ENCODE measurements at regions not wholly inside any gene's neighbourhood (a gene's known extent, or its start where the extent isn't known, plus 50 kb on each side); places are given as distances from the start of the nearest gene placed in this dataset.

DNA sequence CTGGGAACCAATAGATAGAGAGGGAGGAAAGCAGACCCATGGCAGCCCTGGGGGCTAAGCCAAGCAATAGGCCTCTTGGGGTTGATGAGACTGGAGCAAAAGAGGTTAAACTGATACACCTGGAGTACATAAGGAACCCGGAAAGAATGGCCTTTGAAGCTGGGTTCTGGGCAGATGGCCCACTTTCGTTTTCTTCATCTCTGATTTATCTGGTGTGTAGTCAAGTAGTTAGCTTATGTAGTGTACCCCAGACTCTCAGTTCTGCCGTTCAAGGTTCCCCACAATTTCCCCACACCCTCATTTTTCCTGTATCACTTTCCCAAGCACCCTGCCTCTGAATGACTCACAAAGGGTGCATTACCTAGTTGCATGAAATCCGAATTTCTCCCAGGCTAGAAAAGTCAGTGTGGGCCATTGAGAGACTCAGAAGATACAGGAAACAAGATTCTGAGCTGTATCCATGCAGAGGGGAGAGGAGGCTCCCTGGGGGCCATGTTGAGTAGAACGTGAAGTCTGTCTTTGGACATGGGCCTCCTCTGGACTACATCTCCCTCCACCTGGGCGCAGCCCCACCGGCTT lies 235.0 kb downstream of the LOXHD1 start:
- TF ChIP-seq, protein P1, sequence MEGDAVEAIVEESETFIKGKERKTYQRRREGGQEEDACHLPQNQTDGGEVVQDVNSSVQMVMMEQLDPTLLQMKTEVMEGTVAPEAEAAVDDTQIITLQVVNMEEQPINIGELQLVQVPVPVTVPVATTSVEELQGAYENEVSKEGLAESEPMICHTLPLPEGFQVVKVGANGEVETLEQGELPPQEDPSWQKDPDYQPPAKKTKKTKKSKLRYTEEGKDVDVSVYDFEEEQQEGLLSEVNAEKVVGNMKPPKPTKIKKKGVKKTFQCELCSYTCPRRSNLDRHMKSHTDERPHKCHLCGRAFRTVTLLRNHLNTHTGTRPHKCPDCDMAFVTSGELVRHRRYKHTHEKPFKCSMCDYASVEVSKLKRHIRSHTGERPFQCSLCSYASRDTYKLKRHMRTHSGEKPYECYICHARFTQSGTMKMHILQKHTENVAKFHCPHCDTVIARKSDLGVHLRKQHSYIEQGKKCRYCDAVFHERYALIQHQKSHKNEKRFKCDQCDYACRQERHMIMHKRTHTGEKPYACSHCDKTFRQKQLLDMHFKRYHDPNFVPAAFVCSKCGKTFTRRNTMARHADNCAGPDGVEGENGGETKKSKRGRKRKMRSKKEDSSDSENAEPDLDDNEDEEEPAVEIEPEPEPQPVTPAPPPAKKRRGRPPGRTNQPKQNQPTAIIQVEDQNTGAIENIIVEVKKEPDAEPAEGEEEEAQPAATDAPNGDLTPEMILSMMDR (conservative IDR thresholded peaks at IDR 0.05; ENCODE audit: low read depth, low read length): no peak
- TF ChIP-seq EZH2 (IDR thresholded peaks at IDR 0.05; ENCODE audit: borderline replicate concordance, low read depth, low read length, poor library complexity, severe bottlenecking): no peak
- CTCF ChIA-PET: no interaction called here
- BruUV-seq (replicated peaks): no TSS peak
- Histone ChIP-seq H3K27ac (ENCODE audit: low read depth, low read length, poor library complexity, severe bottlenecking) (no peak overlapping the region), H3K4me3 (ENCODE audit: low read depth, low read length, poor library complexity, severe bottlenecking) (no peak overlapping the region), H3K36me3 (ENCODE audit: insufficient read depth, low read length, poor library complexity, severe bottlenecking) (no peaks in the 10 kb centered on the region), H3K9me3 (ENCODE audit: low read depth, low read length, poor library complexity, severe bottlenecking) (no peaks in the 10 kb centered on the region), H3K27me3 (replicated peaks; ENCODE audit: insufficient read depth, low read depth, low read length, poor library complexity) (no peaks in the 10 kb centered on the region), H3K4me1 (ENCODE audit: insufficient read depth, low read length, poor library complexity, severe bottlenecking) (no peaks in the 10 kb centered on the region)
- intact Hi-C loops (cut with micrococcal nuclease; ENCODE audit: unreplicated experiment): no loop called here
- POLR2A ChIA-PET (ENCODE audit: low non-redundant PET): no interaction called here
- no peak for DNase-seq (ENCODE audit: low spot score)

DNA sequence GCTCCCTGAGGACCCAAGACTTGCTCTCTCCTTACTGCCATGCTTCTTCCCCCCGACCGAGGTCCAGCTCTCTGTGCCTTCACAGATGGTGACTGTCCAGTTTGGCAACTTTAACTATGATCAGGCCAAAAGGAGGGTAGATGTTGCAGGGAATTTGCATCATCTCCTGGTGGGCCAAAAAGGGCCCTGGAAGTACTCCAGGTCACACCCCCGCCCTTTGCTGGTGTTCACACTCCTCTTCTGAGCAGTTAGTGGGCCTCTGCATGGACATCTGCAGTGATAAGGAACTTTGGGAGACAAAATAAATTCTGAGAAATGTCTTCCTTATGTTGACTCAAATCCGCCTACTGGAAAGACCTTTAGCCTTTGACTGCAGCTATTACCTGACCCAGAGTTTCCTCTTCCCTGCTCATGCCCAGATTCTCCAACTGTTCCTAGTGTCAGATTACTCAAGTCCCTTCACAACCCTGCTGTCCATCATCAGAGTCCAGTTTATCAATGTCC lies 234.4 kb downstream of the LOXHD1 start:
- Histone ChIP-seq H3K9me3 (ENCODE audit: low read depth, low read length, poor library complexity, severe bottlenecking) (no peaks in the 10 kb centered on the region), H3K36me3 (ENCODE audit: insufficient read depth, low read length, poor library complexity, severe bottlenecking) (no peaks in the 10 kb centered on the region), H3K27me3 (replicated peaks; ENCODE audit: insufficient read depth, low read depth, low read length, poor library complexity) (no peaks in the 10 kb centered on the region), H3K4me1 (ENCODE audit: insufficient read depth, low read length, poor library complexity, severe bottlenecking) (no peaks in the 10 kb centered on the region), H3K27ac (ENCODE audit: low read depth, low read length, poor library complexity, severe bottlenecking) (no peak overlapping the region), H3K4me3 (ENCODE audit: low read depth, low read length, poor library complexity, severe bottlenecking) (no peak overlapping the region)
- no peak for TF ChIP-seq EZH2 (IDR thresholded peaks at IDR 0.05; ENCODE audit: borderline replicate concordance, low read depth, low read length, poor library complexity, severe bottlenecking)
- POLR2A ChIA-PET (ENCODE audit: low non-redundant PET): no interaction called here
- no peak for DNase-seq (ENCODE audit: low spot score)
- BruUV-seq (replicated peaks): no TSS peak
- intact Hi-C loops (cut with micrococcal nuclease; ENCODE audit: unreplicated experiment): no loop called here
- CTCF ChIA-PET: no interaction called here

DNA sequence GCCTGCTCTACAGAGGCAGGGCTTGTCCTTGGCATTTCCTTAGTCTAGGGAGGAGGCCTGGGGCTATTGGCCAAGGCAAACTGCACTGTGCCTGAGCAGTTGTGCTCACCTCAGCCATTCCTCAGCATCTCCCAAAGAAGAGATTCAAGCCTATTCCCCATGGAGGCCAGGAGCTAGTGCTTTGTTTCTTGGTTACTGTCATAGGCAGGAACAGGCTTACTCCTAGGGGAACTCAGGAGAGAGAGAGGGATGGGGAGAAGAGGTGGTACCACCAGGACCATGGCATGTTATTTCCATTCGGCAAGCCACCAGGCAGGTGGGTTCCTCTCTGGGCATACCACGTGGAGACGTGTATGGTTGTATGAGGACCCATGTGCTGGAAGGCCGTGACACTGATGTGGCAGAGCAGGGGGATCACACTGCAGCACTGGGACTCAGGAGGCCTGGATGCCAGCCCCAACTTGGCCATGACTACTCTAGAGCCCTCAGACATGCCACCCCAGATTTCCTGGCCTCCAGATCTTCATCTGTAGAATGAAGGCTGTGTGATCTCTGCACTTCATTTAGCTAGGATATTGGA lies 233.7 kb downstream of the LOXHD1 start:
- Histone ChIP-seq H3K9me3 (ENCODE audit: low read depth, low read length, poor library complexity, severe bottlenecking) (no peaks in the 10 kb centered on the region), H3K36me3 (ENCODE audit: insufficient read depth, low read length, poor library complexity, severe bottlenecking) (no peaks in the 10 kb centered on the region), H3K27ac (ENCODE audit: low read depth, low read length, poor library complexity, severe bottlenecking) (no peak overlapping the region), H3K27me3 (replicated peaks; ENCODE audit: insufficient read depth, low read depth, low read length, poor library complexity) (no peaks in the 10 kb centered on the region), H3K4me1 (ENCODE audit: insufficient read depth, low read length, poor library complexity, severe bottlenecking) (no peaks in the 10 kb centered on the region), H3K4me3 (ENCODE audit: low read depth, low read length, poor library complexity, severe bottlenecking) (no peak overlapping the region)
- DNase-seq (ENCODE audit: low spot score): no peak
- intact Hi-C loops (cut with micrococcal nuclease; ENCODE audit: unreplicated experiment): no loop called here
- POLR2A ChIA-PET (ENCODE audit: low non-redundant PET): no interaction called here
- BruUV-seq (replicated peaks): no TSS peak
- CTCF ChIA-PET: no interaction called here
- no peak for TF ChIP-seq EZH2 (IDR thresholded peaks at IDR 0.05; ENCODE audit: borderline replicate concordance, low read depth, low read length, poor library complexity, severe bottlenecking)
- TF ChIP-seq, protein P1 (conservative IDR thresholded peaks at IDR 0.05; ENCODE audit: low read depth, low read length): no peak

DNA sequence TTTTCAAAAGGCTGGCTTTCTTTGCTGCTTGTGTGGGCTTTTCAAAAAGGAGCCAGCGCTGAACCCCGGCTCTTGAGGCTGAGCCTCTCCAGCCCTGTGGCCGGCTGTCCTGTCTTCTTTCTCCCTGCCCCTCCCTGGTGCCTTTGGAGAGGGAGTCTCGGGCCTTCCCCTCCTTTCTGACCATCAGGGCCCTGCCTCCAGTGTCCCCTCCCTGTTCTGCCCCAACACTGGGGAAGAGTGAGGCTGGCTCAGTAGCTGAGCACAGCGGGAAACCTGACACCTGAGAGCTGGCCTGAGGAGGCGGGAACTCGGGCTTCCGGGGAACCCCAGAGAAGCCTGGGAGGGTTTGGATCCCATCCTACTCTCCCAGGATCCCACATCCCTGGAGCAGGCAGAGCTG lies 232.1 kb downstream of the LOXHD1 start:
- H3K4me1 ChIP-seq (ENCODE audit: insufficient read depth, low read length, poor library complexity, severe bottlenecking): no peaks in the 10 kb centered on the region
- TF ChIP-seq, protein P1 (conservative IDR thresholded peaks at IDR 0.05; ENCODE audit: low read depth, low read length): no peak
- no peak for TF ChIP-seq EZH2 (IDR thresholded peaks at IDR 0.05; ENCODE audit: borderline replicate concordance, low read depth, low read length, poor library complexity, severe bottlenecking)
- no peak overlapping the region for H3K27ac ChIP-seq (ENCODE audit: low read depth, low read length, poor library complexity, severe bottlenecking)
- no TSS peak for BruUV-seq (replicated peaks)
- ChIA-PET POLR2A (ENCODE audit: low non-redundant PET) (no interaction called here), CTCF (no interaction called here)
- intact Hi-C loops (cut with micrococcal nuclease; ENCODE audit: unreplicated experiment): no loop called here
- no peak for DNase-seq (ENCODE audit: low spot score)
- no peaks in the 10 kb centered on the region for H3K36me3 ChIP-seq (ENCODE audit: insufficient read depth, low read length, poor library complexity, severe bottlenecking)
- no peaks in the 10 kb centered on the region for H3K27me3 ChIP-seq (replicated peaks; ENCODE audit: insufficient read depth, low read depth, low read length, poor library complexity)
- H3K9me3 ChIP-seq (ENCODE audit: low read depth, low read length, poor library complexity, severe bottlenecking): no peaks in the 10 kb centered on the region
- H3K4me3 ChIP-seq (ENCODE audit: low read depth, low read length, poor library complexity, severe bottlenecking): no peak overlapping the region

Measured in A673 (cell line).